ENCODE measurements at regions not wholly inside any gene's neighbourhood (a gene's known extent, or its start where the extent isn't known, plus 50 kb on each side); places are given as distances from the start of the nearest gene placed in this dataset.

DNA sequence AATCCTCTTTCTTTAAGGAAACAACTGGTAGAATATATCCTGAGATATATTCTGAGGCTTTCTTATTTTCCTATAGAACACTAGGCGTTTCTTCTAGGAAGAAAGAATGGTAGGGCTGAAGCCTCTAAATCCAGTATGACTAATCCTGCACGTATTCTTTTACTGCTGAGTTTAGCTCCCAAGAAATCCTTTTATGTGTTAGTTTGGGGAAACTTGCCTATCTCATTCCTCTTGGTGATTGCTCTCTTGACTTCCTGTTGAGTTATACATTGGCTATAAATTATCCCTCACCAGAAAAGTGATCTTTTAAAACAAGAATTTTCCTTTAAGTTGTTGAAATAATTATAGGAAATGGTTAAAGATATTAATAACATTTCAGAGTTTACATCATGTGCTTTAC lies 422.9 kb downstream of the TMEM161B start:
- no peak for DNase-seq (ENCODE audit: low spot score in 2 of 2)
- no peaks in the 10 kb centered on the region for H3K4me1 ChIP-seq
- intact Hi-C loops (cut with DNase I), result no loop called here

GRCh38 chr5:87844866-87845265 lies 423.8 kb downstream of the TMEM161B start:
- TF ChIP-seq CTCF (IDR thresholded peaks at IDR 0.05), result no peak
- H3K27ac ChIP-seq, result no peak overlapping the region
- no peaks in the 10 kb centered on the region for H3K36me3 ChIP-seq
- H3K4me3 ChIP-seq, result no peak overlapping the region
- H3K4me1 ChIP-seq, result no peaks in the 10 kb centered on the region
- DNase-seq (ENCODE audit: low spot score in 2 of 2), result no peak
- H3K9me3 ChIP-seq, result no peaks in the 10 kb centered on the region
- intact Hi-C loops (cut with DNase I), result no loop called here
- H3K27me3 ChIP-seq, result no peaks in the 10 kb centered on the region

More for the DNA sequence above, 422.9 kb downstream of the TMEM161B start:
- H3K36me3 ChIP-seq, result no peaks in the 10 kb centered on the region
- H3K27me3 ChIP-seq, result no peaks in the 10 kb centered on the region
- H3K9me3 ChIP-seq, result no peaks in the 10 kb centered on the region
- no peak overlapping the region for H3K27ac ChIP-seq
- no peak for TF ChIP-seq CTCF (IDR thresholded peaks at IDR 0.05)
- no peak overlapping the region for H3K4me3 ChIP-seq

GRCh38 chr5:87844449-87844848 lies 424.2 kb downstream of the TMEM161B start:
- Histone ChIP-seq H3K9me3 (peaks cover 0 to 2% of the 10 kb centered on the region in 2 donors), H3K4me3 (no peak overlapping the region), H3K27me3 (no peaks in the 10 kb centered on the region), H3K36me3 (no peaks in the 10 kb centered on the region), H3K27ac (no peak overlapping the region), H3K4me1 (no peaks in the 10 kb centered on the region)
- intact Hi-C loops (cut with DNase I), result no loop called here
- DNase-seq (ENCODE audit: low spot score in 2 of 2), result no peak
- TF ChIP-seq CTCF (IDR thresholded peaks at IDR 0.05), result no peak

- Histone ChIP-seq H3K27ac (no peak overlapping the region), H3K36me3 (no peaks in the 10 kb centered on the region), H3K27me3 (no peaks in the 10 kb centered on the region), H3K4me3 (no peak overlapping the region), H3K4me1 (no peaks in the 10 kb centered on the region), H3K9me3 (peaks cover 0 to 4% of the 10 kb centered on the region in 2 donors)
- intact Hi-C loops (cut with DNase I), result no loop called here
- DNase-seq (ENCODE audit: low spot score in 2 of 2), result no peak
- no peak for TF ChIP-seq CTCF (IDR thresholded peaks at IDR 0.05)
Measured at GRCh38 chr5:87836696-87837095, 424.0 kb upstream of the CCNH start.

- Histone ChIP-seq H3K27ac (no peak overlapping the region), H3K9me3 (no peaks in the 10 kb centered on the region), H3K36me3 (no peaks in the 10 kb centered on the region), H3K27me3 (no peaks in the 10 kb centered on the region), H3K4me3 (no peak overlapping the region), H3K4me1 (no peaks in the 10 kb centered on the region)
- no peak for DNase-seq (ENCODE audit: low spot score in 2 of 2)
- no peak for TF ChIP-seq CTCF (IDR thresholded peaks at IDR 0.05)
- intact Hi-C loops (cut with DNase I), result no loop called here
Measured at GRCh38 chr5:87831499-87831898, 418.8 kb upstream of the CCNH start.

GRCh38 chr5:87829217-87829551 lies 416.5 kb upstream of the CCNH start:
- intact Hi-C loops (cut with DNase I), result no loop called here
- no peak for DNase-seq (ENCODE audit: low spot score in 2 of 2)

More at GRCh38 chr5:87829217-87829551, 416.5 kb upstream of the CCNH start:
- TF ChIP-seq CTCF (IDR thresholded peaks at IDR 0.05), result no peak
- Histone ChIP-seq H3K36me3 (no peaks in the 10 kb centered on the region), H3K27me3 (no peaks in the 10 kb centered on the region), H3K27ac (no peak overlapping the region), H3K4me3 (no peak overlapping the region), H3K4me1 (no peaks in the 10 kb centered on the region), H3K9me3 (no peaks in the 10 kb centered on the region)

Measured in ascending aorta (tissue), 2 donors.